IMR-90 (cell line): ENCODE measurements at regions not wholly inside any gene's neighbourhood (a gene's known extent, or its start where the extent isn't known, plus 50 kb on each side); places are given as distances from the start of the nearest gene placed in this dataset.

ENCODE experiments used
- ATAC-seq: fragments of 200-7000 bp; cut with Tn5 transposase; 2 replicates; pipeline ENCODE4 v1.9.1; 2020; ENCODE audit warnings: low read depth, mild to moderate bottlenecking, moderate library complexity
- BruUV-seq: library from RNA; stranded (reverse); fragments of 400-500 nt; replicated peaks from 2 replicates; lab custom pipeline; 2021; lab: Mats Ljungman, UMichigan
- CTCF ChIA-PET: fragments of 300-600 bp; formaldehyde crosslinking; extraction: SDS; loops from one replicate; lab custom pipeline; 2021; ENCODE audit warnings: antibody characterized with exemption; lab: Yijun Ruan, JAX
- POLR2A ChIA-PET: fragments of 300-600 bp; sonication (Branson Sonifier 250); formaldehyde crosslinking; loops from one replicate; lab custom pipeline; 2022; ENCODE audit warnings: antibody characterized with exemption; ENCODE audit not compliant: unreplicated experiment; lab: Charles Lee
- DNase-seq: peaks from one replicate; pipeline ENCODE4 v3.0.0; 2013
- H2AFZ ChIP-seq: replicated peaks from 2 replicates; pipeline ENCODE3; 2013; ENCODE audit warnings: low read length, mild to moderate bottlenecking; ENCODE audit not compliant: poor library complexity
- H2AK5ac ChIP-seq: 2 replicates; pipeline ENCODE4 v1.6.1; 2013; ENCODE audit warnings: low read depth, low read length, inconsistent platforms
- H2AK9ac ChIP-seq: replicated peaks from 2 replicates; pipeline ENCODE3; 2013; ENCODE audit warnings: mild to moderate bottlenecking, low read depth, low read length, moderate library complexity; ENCODE audit not compliant: poor library complexity
- H2BK120ac ChIP-seq: 2 replicates; pipeline ENCODE4 v1.6.1; 2013; ENCODE audit warnings: low read depth, low read length, inconsistent platforms
- H2BK15ac ChIP-seq: 3 replicates; pipeline ENCODE4 v1.6.1; 2013; ENCODE audit warnings: low read depth, low read length, inconsistent platforms
- H2BK20ac ChIP-seq: 2 replicates; pipeline ENCODE4 v1.6.1; 2013; ENCODE audit warnings: low read depth, mild to moderate bottlenecking, inconsistent platforms, low read length, moderate library complexity
- H2BK5ac ChIP-seq: 2 replicates; pipeline ENCODE4 v1.6.1; 2013; ENCODE audit warnings: mild to moderate bottlenecking, low read depth, low read length, inconsistent platforms; ENCODE audit not compliant: poor library complexity, severe bottlenecking
- H3K14ac ChIP-seq: replicated peaks from 2 replicates; pipeline ENCODE4 v1.6.1; 2013; ENCODE audit warnings: low read depth, low read length, inconsistent platforms
- H3K18ac ChIP-seq: 2 replicates; pipeline ENCODE4 v1.6.1; 2013; ENCODE audit warnings: low read depth, low read length, control low read depth
- H3K23ac ChIP-seq: 2 replicates; pipeline ENCODE4 v1.6.1; 2013; ENCODE audit warnings: low read depth, low read length, inconsistent platforms
- H3K27ac ChIP-seq: 2 replicates; pipeline ENCODE4 v1.5.1; 2013; ENCODE audit warnings: mild to moderate bottlenecking, control low read depth, low read length; ENCODE audit not compliant: insufficient read depth
- H3K27me3 ChIP-seq: 2 replicates; pipeline ENCODE4 v1.6.1; 2013; ENCODE audit warnings: low read length; ENCODE audit not compliant: control insufficient read depth, insufficient read depth
- H3K36me3 ChIP-seq: 2 replicates; pipeline ENCODE4 v1.6.1; 2013; ENCODE audit warnings: low read length, mixed read lengths; ENCODE audit not compliant: control insufficient read depth, insufficient read depth
- H3K4ac ChIP-seq: 2 replicates; pipeline ENCODE4 v1.6.1; 2013; ENCODE audit warnings: low read depth, low read length, inconsistent platforms
- H3K4me1 ChIP-seq: 2 replicates; pipeline ENCODE4 v1.6.1; 2013; ENCODE audit warnings: low read length, mixed read lengths; ENCODE audit not compliant: control insufficient read depth, insufficient read depth
- H3K4me2 ChIP-seq: 2 replicates; pipeline ENCODE4 v1.6.1; 2013; ENCODE audit warnings: low read depth, mild to moderate bottlenecking, control low read depth, low read length, moderate library complexity
- H3K4me3 ChIP-seq: 2 replicates; pipeline ENCODE4 v1.5.1; 2013; ENCODE audit warnings: low read depth, mild to moderate bottlenecking, control low read depth, low read length, moderate library complexity; ENCODE audit not compliant: insufficient read depth
- H3K56ac ChIP-seq: 2 replicates; pipeline ENCODE4 v1.6.1; 2013; ENCODE audit warnings: low read length, inconsistent platforms; ENCODE audit not compliant: insufficient read depth; ENCODE audit errors: extremely low read depth
- H3K79me1 ChIP-seq, 2 experiments: 2 replicates each; pipeline ENCODE4 v1.6.1; 2013; ENCODE audit warnings: low read length in 2 of 2, inconsistent platforms in 1 of 2, low read depth in 1 of 2
- H3K9ac ChIP-seq: 2 replicates; pipeline ENCODE4 v1.6.1; 2013; ENCODE audit warnings: low read depth, low read length, control low read depth
- H3K9me1 ChIP-seq: 2 replicates; pipeline ENCODE4 v1.6.1; 2013; ENCODE audit warnings: low read length, inconsistent platforms; ENCODE audit not compliant: insufficient read depth
- H3K9me3 ChIP-seq: 2 replicates; pipeline ENCODE4 v1.6.1; 2013; ENCODE audit warnings: low read length; ENCODE audit not compliant: control insufficient read depth, insufficient read depth
- H4K20me1 ChIP-seq: 2 replicates; pipeline ENCODE4 v1.6.1; 2013; ENCODE audit warnings: low read length, inconsistent platforms; ENCODE audit not compliant: insufficient read depth
- H4K5ac ChIP-seq: 2 replicates; pipeline ENCODE4 v1.6.1; 2013; ENCODE audit warnings: mild to moderate bottlenecking, low read depth, low read length, control low read depth
- H4K8ac ChIP-seq, 2 experiments: 2 replicates each; pipeline ENCODE4 v1.6.1; 2013; ENCODE audit warnings: low read depth in 2 of 2, low read length in 2 of 2, control low read depth in 1 of 2, inconsistent platforms in 1 of 2
- H4K91ac ChIP-seq: 2 replicates; pipeline ENCODE4 v1.6.1; 2013; ENCODE audit warnings: low read depth, low read length, inconsistent platforms; ENCODE audit not compliant: insufficient read depth
- CEBPB ChIP-seq: IDR thresholded peaks from 2 replicates; pipeline ENCODE4 v1.6.1; 2012; ENCODE audit warnings: low read depth, low read length, improper control_type of control experiment
- MAFK ChIP-seq: IDR thresholded peaks from 2 replicates; pipeline ENCODE4 v1.6.1; 2012; ENCODE audit warnings: low read depth, low read length, improper control_type of control experiment
- MAZ ChIP-seq: IDR thresholded peaks from 2 replicates; pipeline ENCODE4 v1.6.1; 2012; ENCODE audit warnings: low read depth, mild to moderate bottlenecking, low read length, improper control_type of control experiment, moderate library complexity, borderline replicate concordance
- MXI1 ChIP-seq: IDR thresholded peaks from 2 replicates; pipeline ENCODE4 v1.6.1; 2012; ENCODE audit warnings: low read depth, mild to moderate bottlenecking, low read length, moderate library complexity, borderline replicate concordance
- NFE2L2 ChIP-seq: fragments of 150-350 bp; IDR thresholded peaks from 2 replicates; pipeline ENCODE4 v1.6.1; 2016; ENCODE audit warnings: low read depth, mild to moderate bottlenecking, low read length
- POLR2A ChIP-seq: IDR thresholded peaks from 2 replicates; pipeline ENCODE4 v1.6.1; 2012; ENCODE audit warnings: mild to moderate bottlenecking, low read depth, low read length
- RCOR1 ChIP-seq: IDR thresholded peaks from 2 replicates; pipeline ENCODE4 v1.6.1; 2012; ENCODE audit warnings: mild to moderate bottlenecking, low read length, improper control_type of control experiment; ENCODE audit not compliant: insufficient replicate concordance
- RFX5 ChIP-seq: IDR thresholded peaks from 2 replicates; pipeline ENCODE4 v1.8.0; 2012; ENCODE audit warnings: low read depth, mild to moderate bottlenecking, low read length, moderate library complexity
- SMC3 ChIP-seq: fragments of 150-350 bp; IDR thresholded peaks from 2 replicates; pipeline ENCODE4 v1.6.1; 2016; ENCODE audit warnings: low read depth, mild to moderate bottlenecking, antibody characterized with exemption, low read length, moderate library complexity
- WGBS, 2 experiments: methylation state at CpG; one replicate each; pipeline versions ENCODE4 v1.1.5 to v1.1.7; 2013; ENCODE audit warnings: missing lambda C conversion rate in 2 of 2; ENCODE audit not compliant: insufficient read length in 1 of 2; ENCODE audit errors: extremely low coverage in 2 of 2; 5-methylcytosine and 5-hydroxymethylcytosine counted together
- dilution Hi-C: fragments of 300-500 bp; cut with HindIII; formaldehyde crosslinking; loops from one replicate; pipeline ENCODE4 v1.14.3; 2018; ENCODE audit warnings: low sequenced_read_pairs; ENCODE audit not compliant: unreplicated experiment
- in situ Hi-C: fragments of 300-500 bp; cut with MboI; formaldehyde crosslinking; loops from 3 replicates; pipeline ENCODE4 v1.14.3; 2019; ENCODE audit warnings: low sequenced_read_pairs, inconsistent platforms, mixed read lengths
- intact Hi-C: fragments of 100-400 bp; cut with micrococcal nuclease; formaldehyde crosslinking; loops from 2 replicates; pipeline ENCODE4 v1.10.0; 2022
- TF ChIP-seq, protein P1 (sequence below): conservative IDR thresholded peaks from 2 replicates; pipeline ENCODE4 v1.5.1; 2012; ENCODE audit warnings: mild to moderate bottlenecking, low read depth, low read length, improper control_type of control experiment

- no peak overlapping the region for H2BK15ac ChIP-seq
- no peaks in the 10 kb centered on the region for H4K20me1 ChIP-seq
- no TSS peak for BruUV-seq
Measured at GRCh38 chr3:76177610-76178009, 392.3 kb upstream of the ZNF717 start.

More at GRCh38 chr3:76177610-76178009, 392.3 kb upstream of the ZNF717 start:
- Histone ChIP-seq H4K8ac (no peak overlapping the region), H2BK5ac (no peak overlapping the region), H3K9me1 (no peaks in the 10 kb centered on the region), H3K4me1 (no peaks in the 10 kb centered on the region), H4K5ac (no peak overlapping the region), H3K9me3 (no peaks in the 10 kb centered on the region), H3K4me2 (no peak overlapping the region), H3K27me3 (no peaks in the 10 kb centered on the region), H3K56ac (no peak overlapping the region), H3K36me3 (no peaks in the 10 kb centered on the region), H2AFZ (no peak overlapping the region), H4K91ac (no peak overlapping the region), H3K23ac (no peak overlapping the region), H3K4ac (no peak overlapping the region), H2BK20ac (no peak overlapping the region), H3K18ac (no peak overlapping the region), H3K9ac (no peak overlapping the region), H3K79me1 (no peaks in the 10 kb centered on the region), H3K14ac (no peak overlapping the region), H2AK9ac (no peak overlapping the region), H2BK120ac (no peak overlapping the region), H2AK5ac (no peak overlapping the region), H3K27ac (no peak overlapping the region), H3K4me3 (no peak overlapping the region)
- no peak for TF ChIP-seq MXI1
- no peak for TF ChIP-seq CEBPB
- no peak for TF ChIP-seq POLR2A
- TF ChIP-seq SMC3: no peak
- TF ChIP-seq, protein P1, sequence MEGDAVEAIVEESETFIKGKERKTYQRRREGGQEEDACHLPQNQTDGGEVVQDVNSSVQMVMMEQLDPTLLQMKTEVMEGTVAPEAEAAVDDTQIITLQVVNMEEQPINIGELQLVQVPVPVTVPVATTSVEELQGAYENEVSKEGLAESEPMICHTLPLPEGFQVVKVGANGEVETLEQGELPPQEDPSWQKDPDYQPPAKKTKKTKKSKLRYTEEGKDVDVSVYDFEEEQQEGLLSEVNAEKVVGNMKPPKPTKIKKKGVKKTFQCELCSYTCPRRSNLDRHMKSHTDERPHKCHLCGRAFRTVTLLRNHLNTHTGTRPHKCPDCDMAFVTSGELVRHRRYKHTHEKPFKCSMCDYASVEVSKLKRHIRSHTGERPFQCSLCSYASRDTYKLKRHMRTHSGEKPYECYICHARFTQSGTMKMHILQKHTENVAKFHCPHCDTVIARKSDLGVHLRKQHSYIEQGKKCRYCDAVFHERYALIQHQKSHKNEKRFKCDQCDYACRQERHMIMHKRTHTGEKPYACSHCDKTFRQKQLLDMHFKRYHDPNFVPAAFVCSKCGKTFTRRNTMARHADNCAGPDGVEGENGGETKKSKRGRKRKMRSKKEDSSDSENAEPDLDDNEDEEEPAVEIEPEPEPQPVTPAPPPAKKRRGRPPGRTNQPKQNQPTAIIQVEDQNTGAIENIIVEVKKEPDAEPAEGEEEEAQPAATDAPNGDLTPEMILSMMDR: no peak
- TF ChIP-seq RCOR1: no peak
- TF ChIP-seq RFX5: no peak
- TF ChIP-seq MAZ: no peak
- TF ChIP-seq NFE2L2: no peak
- TF ChIP-seq MAFK: no peak
- in situ Hi-C loops (no loop called here), dilution Hi-C loops (no loop called here), intact Hi-C loops (no loop called here)
- POLR2A ChIA-PET: no interaction called here
- DNase-seq (no peak), ATAC-seq (no peak)
- CTCF ChIA-PET: interaction anchor here (1.1 kb wide), 1 partner anchor 133 kb away, joined by 4 read pairs; no protein-coding TSS in a partner anchor
- WGBS, 2 experiments: no CpG with 5 or more reads among the region's 4 CpGs
